ENCODE measurements at regions not wholly inside any gene's neighbourhood (a gene's known extent, or its start where the extent isn't known, plus 50 kb on each side); places are given as distances from the start of the nearest gene placed in this dataset.

DNA sequence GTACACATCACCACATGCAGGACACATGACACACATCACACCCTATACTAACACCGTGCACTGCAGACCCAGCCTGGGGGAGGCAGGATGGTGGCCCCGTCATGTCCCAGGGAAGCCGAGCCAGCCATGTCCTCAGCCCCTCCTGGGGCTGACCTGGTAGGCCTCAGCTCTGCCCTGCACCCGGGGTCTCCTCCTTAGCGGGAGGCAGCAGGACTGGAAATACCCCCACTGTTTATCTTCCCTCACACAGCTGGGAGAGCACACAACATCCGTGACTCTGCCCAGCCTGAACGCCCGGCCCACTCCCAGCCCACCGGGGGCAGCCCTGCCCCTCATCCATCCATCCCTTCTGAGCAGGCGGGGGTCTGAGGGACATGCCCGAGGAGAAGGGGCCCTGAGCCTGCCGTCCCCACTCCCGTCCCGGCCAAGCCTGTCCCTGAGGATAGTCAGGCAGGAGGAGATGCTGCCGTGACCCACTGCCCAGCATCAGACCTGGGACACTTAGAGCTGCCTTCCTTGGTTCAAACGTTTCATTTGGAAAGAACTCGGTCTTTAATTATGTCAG, 945.0 kb downstream of the BRD1 start:
- no peak for TF ChIP-seq EP300 (IDR thresholded peaks at IDR 0.05)
- TF ChIP-seq, protein P1, sequence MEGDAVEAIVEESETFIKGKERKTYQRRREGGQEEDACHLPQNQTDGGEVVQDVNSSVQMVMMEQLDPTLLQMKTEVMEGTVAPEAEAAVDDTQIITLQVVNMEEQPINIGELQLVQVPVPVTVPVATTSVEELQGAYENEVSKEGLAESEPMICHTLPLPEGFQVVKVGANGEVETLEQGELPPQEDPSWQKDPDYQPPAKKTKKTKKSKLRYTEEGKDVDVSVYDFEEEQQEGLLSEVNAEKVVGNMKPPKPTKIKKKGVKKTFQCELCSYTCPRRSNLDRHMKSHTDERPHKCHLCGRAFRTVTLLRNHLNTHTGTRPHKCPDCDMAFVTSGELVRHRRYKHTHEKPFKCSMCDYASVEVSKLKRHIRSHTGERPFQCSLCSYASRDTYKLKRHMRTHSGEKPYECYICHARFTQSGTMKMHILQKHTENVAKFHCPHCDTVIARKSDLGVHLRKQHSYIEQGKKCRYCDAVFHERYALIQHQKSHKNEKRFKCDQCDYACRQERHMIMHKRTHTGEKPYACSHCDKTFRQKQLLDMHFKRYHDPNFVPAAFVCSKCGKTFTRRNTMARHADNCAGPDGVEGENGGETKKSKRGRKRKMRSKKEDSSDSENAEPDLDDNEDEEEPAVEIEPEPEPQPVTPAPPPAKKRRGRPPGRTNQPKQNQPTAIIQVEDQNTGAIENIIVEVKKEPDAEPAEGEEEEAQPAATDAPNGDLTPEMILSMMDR (IDR thresholded peaks at IDR 0.05) = no peak

Data from tibial nerve (tissue), 4 donors.